Mesodermal cell (in vitro differentiated cells): ENCODE measurements at regions not wholly inside any gene's neighbourhood (a gene's known extent, or its start where the extent isn't known, plus 50 kb on each side); places are given as distances from the start of the nearest gene placed in this dataset.

Source experiments
- H3K27ac ChIP-seq: 2 replicates; pipeline ENCODE4 v1.7.0; 2013; ENCODE audit warnings: mild to moderate bottlenecking, low read depth, low read length, moderate library complexity; ENCODE audit not compliant: severe bottlenecking
- H3K36me3 ChIP-seq: 2 replicates; pipeline ENCODE4 v1.7.1; 2013; ENCODE audit warnings: mild to moderate bottlenecking, low read length, moderate library complexity; ENCODE audit not compliant: control insufficient read depth, insufficient read depth
- H3K4me1 ChIP-seq: one replicate; pipeline ENCODE4 v1.7.1; 2013; ENCODE audit warnings: mild to moderate bottlenecking, low read length; ENCODE audit not compliant: insufficient read depth, control insufficient read depth, poor library complexity, severe bottlenecking
- H3K4me3 ChIP-seq: 2 replicates; pipeline ENCODE4 v1.7.0; 2013; ENCODE audit warnings: low read length, control low read depth, mild to moderate bottlenecking; ENCODE audit not compliant: insufficient read depth, poor library complexity, severe bottlenecking; ENCODE audit errors: extremely low read depth
- H3K9me3 ChIP-seq: 2 replicates; pipeline ENCODE4 v1.7.1; 2013; ENCODE audit warnings: mild to moderate bottlenecking, low read length, moderate library complexity; ENCODE audit not compliant: control insufficient read depth
- WGBS, 2 experiments: methylation state at CpG; one replicate each; pipeline ENCODE4 v1.1.5; 2013; ENCODE audit warnings: missing lambda C conversion rate in 2 of 2; ENCODE audit not compliant: insufficient coverage in 2 of 2; 5-methylcytosine and 5-hydroxymethylcytosine counted together

- Histone ChIP-seq H3K27ac (no peak overlapping the region), H3K9me3 (no peaks in the 10 kb centered on the region), H3K36me3 (peaks cover 4% of the 10 kb centered on the region), H3K4me1 (peaks cover 21% of the 10 kb centered on the region), H3K4me3 (no peak overlapping the region)
These were observed 155.7 kb downstream of the SMAD6 start for GRCh38 chr15:66857694-66858093.

- H3K9me3 ChIP-seq = no peaks in the 10 kb centered on the region
- WGBS, 2 experiments = 87 to 88% methylated on average over 5 of the region's 7 CpGs
- peaks cover 4% of the 10 kb centered on the region for H3K36me3 ChIP-seq
- H3K27ac ChIP-seq = no peak overlapping the region
- H3K4me3 ChIP-seq = no peak overlapping the region
- peaks cover 18% of the 10 kb centered on the region for H3K4me1 ChIP-seq
These were observed 156.6 kb downstream of the SMAD6 start for GRCh38 chr15:66858423-66859207.

- peaks cover 12% of the 10 kb centered on the region for H3K36me3 ChIP-seq
- H3K4me3 ChIP-seq = no peak overlapping the region
- no peaks in the 10 kb centered on the region for H3K9me3 ChIP-seq
- H3K27ac ChIP-seq = no peak overlapping the region
- peaks cover 8% of the 10 kb centered on the region for H3K4me1 ChIP-seq
- 93 to 97% methylated on average over 4 to 6 of the region's 8 CpGs for WGBS, 2 experiments
These were observed 157.7 kb downstream of the SMAD6 start for GRCh38 chr15:66859688-66860253.

- Histone ChIP-seq H3K36me3 (peaks cover 12% of the 10 kb centered on the region), H3K4me1 (peaks cover 10% of the 10 kb centered on the region), H3K27ac (no peak overlapping the region), H3K4me3 (no peak overlapping the region), H3K9me3 (no peaks in the 10 kb centered on the region)
- WGBS, 2 experiments = 98 to 100% methylated on average over 3 of the region's 3 CpGs
These were observed 158.8 kb downstream of the SMAD6 start for GRCh38 chr15:66860844-66861243.

- WGBS, 2 experiments = 90 to 93% methylated on average over 6 to 8 of the region's 10 CpGs
- H3K4me3 ChIP-seq = no peak overlapping the region
- H3K9me3 ChIP-seq = no peaks in the 10 kb centered on the region
- H3K27ac ChIP-seq = no peak overlapping the region
- H3K36me3 ChIP-seq = peaks cover 19% of the 10 kb centered on the region
- peaks cover 15% of the 10 kb centered on the region for H3K4me1 ChIP-seq
These were observed 160.3 kb downstream of the SMAD6 start for GRCh38 chr15:66862111-66862939.

GRCh38 chr15:66862940-66863335, 160.9 kb downstream of the SMAD6 start:
- WGBS, 2 experiments = 16 to 26% methylated on average over 5 to 9 of the region's 9 CpGs

GRCh38 chr15:66863390-66864085, 161.5 kb downstream of the SMAD6 start:
- Histone ChIP-seq H3K4me1 (peaks cover 15% of the 10 kb centered on the region), H3K4me3 (no peak overlapping the region), H3K27ac (no peak overlapping the region), H3K9me3 (no peaks in the 10 kb centered on the region), H3K36me3 (peaks cover 19% of the 10 kb centered on the region)
- 80 to 88% methylated on average over 1 to 2 of the region's 2 CpGs for WGBS, 2 experiments

More at GRCh38 chr15:66862940-66863335, 160.9 kb downstream of the SMAD6 start:
- Histone ChIP-seq H3K4me3 (no peak overlapping the region), H3K27ac (no peak overlapping the region), H3K4me1 (peaks cover 15% of the 10 kb centered on the region), H3K9me3 (no peaks in the 10 kb centered on the region), H3K36me3 (peaks cover 19% of the 10 kb centered on the region)

GRCh38 chr15:66864086-66864830, 162.2 kb downstream of the SMAD6 start:
- Histone ChIP-seq H3K9me3 (no peaks in the 10 kb centered on the region), H3K4me1 (peaks cover 15% of the 10 kb centered on the region), H3K36me3 (peaks cover 19% of the 10 kb centered on the region), H3K4me3 (no peak overlapping the region), H3K27ac (no peak overlapping the region)
- WGBS, 2 experiments = 96 to 97% methylated on average over 6 to 7 of the region's 9 CpGs

GRCh38 chr15:66864871-66865281, 162.8 kb downstream of the SMAD6 start:
- Histone ChIP-seq H3K9me3 (no peaks in the 10 kb centered on the region), H3K27ac (no peak overlapping the region), H3K4me3 (no peak overlapping the region), H3K4me1 (peaks cover 15% of the 10 kb centered on the region), H3K36me3 (peaks cover 19% of the 10 kb centered on the region)
- WGBS, 2 experiments = 93 to 95% methylated on average over 4 of the region's 4 CpGs
